Cardiac septum (tissue), 1 donor: ENCODE measurements at regions not wholly inside any gene's neighbourhood (a gene's known extent, or its start where the extent isn't known, plus 50 kb on each side); places are given as distances from the start of the nearest gene placed in this dataset.

ENCODE experiments used
- DNase-seq: peaks from one replicate; pipeline ENCODE4 v3.0.0-alpha.2; 2020; ENCODE audit warnings: low spot score
- intact Hi-C: fragments of 100-400 bp; cut with DNase I; formaldehyde crosslinking; loops from one replicate; pipeline ENCODE4 v1.14.0; 2022
- donor health status: DM: no; HTN: no; CAD: no.

DNA sequence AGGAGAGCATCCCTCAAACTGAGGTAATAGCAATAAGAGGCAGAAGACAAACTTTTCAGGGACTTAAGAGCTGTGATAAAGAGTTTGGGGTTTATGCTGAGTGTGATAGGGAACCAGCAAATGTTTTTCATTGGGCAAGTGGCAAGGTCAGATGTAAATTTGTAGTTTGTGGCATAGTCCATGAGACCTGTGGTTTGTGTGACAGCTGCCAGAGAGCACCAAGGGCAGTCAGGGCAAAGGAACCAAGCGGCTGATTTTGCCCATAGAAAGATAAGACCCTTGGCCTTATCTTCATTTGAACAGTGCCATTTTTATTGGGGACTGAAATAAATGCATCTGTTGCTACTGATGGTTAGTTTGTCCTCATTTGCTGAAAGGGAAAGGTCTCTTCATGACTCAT, 220.3 kb downstream of the LRRN1 start:
- intact Hi-C loops: no loop called here
- DNase-seq: no peak

DNA sequence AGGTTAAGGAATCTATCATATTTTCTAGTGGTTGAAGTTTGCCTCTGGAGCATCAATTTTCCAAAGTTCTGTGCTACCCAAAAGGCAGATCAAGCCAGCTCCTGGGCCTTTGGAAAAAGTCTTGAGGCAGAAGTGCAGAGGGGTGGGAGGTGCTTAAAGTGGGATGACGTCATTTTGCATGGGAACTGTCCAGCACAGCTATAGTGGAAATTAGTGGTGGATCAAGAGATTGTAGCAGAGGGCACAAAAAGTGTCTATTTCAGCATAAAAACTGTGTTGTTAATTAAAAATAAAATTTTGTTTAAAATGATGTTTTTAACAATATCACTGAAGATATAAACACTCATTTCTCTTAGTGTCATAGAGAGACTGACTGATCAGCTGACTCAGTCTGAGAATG, 221.9 kb downstream of the LRRN1 start:
- intact Hi-C loops: no loop called here
- DNase-seq: no peak

DNA sequence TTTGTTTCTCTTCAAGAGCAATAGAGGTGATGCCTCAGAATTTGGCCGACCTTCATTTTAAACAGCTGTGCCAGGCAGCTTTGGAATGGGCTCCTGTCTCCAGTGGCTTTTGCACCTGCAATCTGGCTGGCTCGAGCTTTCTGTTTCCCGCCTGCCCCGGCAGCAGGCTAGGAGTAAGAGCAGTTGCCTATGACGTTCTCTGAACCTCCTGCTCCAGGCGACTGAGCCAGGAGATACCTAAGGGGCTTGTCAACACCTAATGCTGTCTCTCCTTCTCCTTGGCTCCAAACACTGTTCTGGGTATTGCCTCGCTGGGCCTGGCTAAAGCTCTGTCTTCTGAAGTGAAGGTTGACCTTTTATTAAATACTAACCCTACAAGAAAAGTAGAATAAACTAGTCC, 229.9 kb downstream of the LRRN1 start:
- DNase-seq: no peak
- intact Hi-C loops: no loop called here

DNA sequence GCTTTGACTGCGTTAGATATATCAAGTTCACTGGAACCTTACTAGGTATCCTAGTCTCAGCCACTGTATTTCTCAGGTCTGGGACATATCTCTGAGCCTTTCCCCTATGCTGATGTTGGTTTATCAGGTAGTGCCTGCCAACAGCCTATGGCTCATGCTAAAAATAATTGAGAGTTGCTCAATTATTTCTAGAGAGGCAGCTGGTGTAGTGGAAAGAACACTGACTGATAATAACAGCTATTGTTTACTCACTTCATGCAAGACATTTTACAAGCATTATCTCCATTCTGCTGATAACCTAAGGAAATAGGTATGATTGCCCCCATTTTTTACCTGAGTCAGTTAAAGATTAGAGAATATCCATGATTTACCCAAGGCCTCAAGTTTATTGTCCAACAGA, 231.4 kb downstream of the LRRN1 start:
- no peak for DNase-seq
- intact Hi-C loops: no loop called here

DNA sequence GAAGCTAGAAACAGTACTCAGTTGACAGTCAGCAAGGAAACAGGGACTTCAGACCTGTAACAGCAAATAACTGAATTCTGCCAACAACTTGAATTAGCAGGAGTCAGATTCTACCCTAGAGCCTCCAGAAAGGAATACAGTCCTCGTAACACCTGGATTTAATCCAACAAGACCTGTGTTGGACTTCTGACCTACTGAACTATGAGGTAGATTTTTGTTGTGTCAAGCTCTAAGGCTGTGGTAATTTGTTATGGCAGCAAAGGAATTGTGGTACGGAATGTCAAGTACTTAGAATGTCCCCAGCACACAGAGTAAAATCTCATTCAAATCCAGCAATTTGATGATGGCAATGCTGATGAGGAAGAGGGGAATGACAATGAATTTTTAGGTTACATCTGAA, 234.1 kb downstream of the LRRN1 start:
- intact Hi-C loops: no loop called here

DNA sequence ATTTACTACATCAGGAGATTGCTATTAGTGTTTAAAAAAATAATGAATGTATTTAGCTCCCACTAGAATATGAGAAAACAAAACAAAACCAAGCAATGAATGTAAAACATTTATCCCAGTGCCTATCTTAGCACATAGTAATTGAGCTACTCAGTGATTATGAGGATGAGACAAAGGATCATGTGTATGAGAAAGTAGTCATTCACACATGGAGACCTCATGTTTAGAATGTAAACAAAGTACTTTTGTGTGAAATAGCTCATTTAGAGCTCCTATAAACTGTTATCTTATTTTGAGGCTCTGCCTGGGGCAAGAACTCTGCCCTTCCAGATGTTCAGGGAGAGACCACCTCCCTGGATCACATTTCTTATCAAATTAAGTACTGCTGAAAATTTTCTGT, 236.8 kb downstream of the LRRN1 start:
- intact Hi-C loops: no loop called here

More for the DNA sequence above, 234.1 kb downstream of the LRRN1 start:
- no peak for DNase-seq

DNA sequence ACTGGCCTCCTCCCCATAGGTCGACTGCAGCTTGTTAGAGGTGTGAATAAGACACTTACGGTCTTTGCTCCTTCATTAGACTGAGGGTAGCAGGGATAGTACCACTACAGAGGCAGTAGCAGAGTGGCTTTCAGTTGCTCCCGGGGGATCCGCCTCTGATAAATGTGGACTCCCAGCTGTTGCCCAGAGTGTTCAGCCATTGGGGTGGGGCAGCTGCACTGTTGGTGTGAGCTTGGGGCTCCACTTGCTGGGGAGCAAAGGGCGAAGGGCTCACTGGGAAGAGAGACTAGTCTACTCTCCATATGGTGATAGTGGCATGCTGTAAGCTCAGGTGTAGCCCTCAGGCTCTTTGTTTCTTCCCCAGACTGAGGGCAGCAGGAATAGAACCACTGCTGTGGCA, 239.1 kb downstream of the LRRN1 start:
- no peak for DNase-seq
- intact Hi-C loops: no loop called here

More for the DNA sequence above, 236.8 kb downstream of the LRRN1 start:
- no peak for DNase-seq

DNA sequence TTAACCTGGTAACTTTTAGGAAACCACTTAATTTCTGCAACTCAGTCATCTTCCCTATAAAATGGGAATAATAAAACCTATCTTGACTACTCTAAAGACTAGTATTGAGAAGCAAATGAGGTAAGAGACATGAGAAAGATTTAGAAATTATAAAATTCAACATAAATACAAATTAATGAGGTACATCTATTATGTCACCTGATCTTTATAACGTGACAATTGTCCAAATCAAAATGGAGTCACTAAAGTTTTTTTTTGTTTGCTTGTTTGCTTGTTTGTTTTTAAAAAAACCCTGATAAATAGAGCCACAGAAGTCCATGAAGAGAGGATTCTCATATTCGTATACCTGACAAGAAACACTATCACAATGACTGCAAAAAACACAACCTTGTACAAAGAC, 242.8 kb downstream of the LRRN1 start:
- intact Hi-C loops: no loop called here
- no peak for DNase-seq

DNA sequence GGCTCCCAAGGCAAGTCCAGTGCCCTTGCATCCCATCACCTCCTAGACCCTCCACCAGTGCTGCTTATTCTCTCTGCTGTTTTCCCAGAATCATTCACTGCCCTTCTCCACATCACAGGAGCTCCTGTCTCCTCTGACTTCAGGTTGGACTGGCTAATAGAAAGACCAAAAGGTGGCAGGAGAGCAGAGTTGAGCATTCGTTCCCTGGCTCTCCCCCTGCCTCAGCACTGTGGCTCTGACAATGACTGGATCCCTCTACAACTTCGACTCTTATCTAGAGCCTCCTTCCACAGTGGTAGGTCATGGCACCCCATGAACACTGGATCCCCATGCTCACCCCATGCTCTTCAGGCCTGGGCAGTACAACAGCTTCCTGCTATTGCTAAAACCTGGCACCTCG, 243.6 kb downstream of the LRRN1 start:
- DNase-seq: no peak
- intact Hi-C loops: no loop called here

DNA sequence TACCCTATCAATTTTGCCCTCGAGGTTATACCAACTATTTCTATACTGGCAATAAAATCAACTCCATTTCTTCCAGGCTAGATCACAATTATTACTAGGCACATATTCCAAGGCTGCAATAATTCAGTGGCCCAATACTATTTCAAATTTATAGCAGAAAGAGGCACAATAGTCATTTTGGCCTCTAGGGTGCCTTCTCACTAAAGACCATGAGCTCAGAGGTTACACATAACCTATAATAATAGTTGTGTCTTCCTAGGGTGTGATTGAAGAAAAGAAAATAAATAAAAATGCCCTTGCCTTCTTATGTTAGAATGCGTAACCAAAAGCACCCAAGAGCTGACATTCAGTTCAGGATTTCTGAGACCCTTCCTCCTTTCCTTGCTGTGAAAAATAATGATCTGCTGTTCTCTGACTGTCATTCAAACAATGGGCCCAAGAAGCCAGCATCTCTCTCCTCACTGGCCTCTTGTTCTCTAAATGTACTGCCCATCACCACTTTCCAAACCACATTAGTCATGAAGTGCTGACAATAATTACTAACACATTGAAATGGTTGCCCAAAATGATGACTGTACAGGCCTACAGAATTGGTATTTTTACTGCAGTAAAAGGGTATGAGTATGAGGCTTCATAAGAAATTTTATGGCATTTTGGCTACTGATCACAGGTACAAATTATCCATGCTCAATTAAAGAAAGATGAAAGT, 244.8 kb downstream of the LRRN1 start:
- intact Hi-C loops: no loop called here
- no peak for DNase-seq

DNA sequence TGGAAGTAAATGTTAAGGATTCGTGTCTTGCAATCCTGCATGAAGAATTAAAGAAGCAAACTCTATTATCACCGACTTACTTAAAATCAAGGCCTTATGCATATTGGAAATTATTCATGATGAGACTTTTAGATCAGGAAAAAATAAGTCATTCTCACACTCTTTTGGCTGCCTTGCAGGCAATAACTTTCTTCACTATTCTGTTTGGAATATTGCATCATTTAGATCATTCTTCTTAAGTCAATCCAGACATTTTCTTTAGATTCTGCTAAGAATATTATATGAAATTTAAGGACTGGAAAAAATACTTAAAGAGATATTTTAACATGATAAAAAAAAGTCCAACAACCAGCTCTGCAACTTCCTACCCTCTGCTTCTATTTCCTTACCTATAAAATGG, 245.4 kb downstream of the LRRN1 start:
- DNase-seq: no peak
- intact Hi-C loops: no loop called here

DNA sequence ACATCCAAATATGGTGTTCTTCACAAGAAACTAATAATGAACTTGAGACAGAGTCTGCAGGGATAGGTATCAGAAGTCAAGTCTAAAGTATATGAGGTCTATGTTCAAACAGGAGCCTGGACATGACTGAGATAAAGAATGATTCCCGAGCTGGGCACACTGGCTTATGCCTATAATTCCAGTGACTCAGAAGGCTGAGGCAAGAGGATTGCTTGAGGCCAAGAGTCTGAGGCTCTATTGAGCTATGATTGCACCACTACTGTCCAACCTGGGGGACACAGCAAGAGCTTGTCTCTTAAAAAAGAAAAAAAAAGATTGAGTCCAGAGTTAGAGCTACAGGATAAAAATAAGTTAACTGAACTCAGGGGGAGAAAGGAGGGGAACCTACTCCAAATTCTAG, 246.5 kb downstream of the LRRN1 start:
- no peak for DNase-seq

DNA sequence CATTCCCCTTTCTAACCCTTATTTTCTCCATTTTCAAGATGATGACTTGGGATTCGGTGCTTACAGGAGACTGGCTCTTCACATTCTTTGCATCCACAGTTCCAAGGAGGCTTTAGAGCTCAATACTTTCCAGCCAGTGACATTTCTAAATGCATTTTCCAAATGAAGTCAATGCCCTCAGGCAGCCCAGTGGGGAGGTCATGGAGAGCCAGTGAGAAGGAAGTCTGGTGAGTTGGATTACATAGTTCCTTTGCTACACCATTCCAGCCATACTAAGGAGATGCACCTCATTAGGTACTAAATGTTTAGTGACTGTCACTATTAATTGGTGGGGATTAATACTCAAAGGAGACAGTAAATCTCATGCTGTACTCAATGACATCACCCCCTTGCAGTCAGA, 248.1 kb downstream of the LRRN1 start:
- intact Hi-C loops: no loop called here
- DNase-seq: no peak

More for the DNA sequence above, 246.5 kb downstream of the LRRN1 start:
- intact Hi-C loops: no loop called here

DNA sequence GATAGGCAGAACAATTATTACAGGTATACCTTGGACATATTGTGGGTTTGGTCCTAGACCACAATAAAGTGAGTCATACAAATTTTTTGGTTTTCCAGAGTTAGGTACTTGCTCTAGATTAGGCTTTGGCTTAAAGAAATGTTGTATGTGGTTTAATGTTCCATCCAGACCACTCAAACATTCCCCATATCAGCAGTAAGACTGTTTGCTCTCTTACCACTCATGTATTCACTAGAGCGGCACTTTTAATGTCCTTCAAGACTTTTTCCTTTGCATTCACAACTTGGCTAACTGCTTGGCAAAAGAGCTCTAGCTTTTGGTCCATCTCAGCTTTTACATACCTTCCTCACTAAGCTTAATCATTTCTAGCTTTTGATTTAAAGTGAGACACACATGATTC, 250.5 kb upstream of the SETMAR start:
- intact Hi-C loops: no loop called here

DNA sequence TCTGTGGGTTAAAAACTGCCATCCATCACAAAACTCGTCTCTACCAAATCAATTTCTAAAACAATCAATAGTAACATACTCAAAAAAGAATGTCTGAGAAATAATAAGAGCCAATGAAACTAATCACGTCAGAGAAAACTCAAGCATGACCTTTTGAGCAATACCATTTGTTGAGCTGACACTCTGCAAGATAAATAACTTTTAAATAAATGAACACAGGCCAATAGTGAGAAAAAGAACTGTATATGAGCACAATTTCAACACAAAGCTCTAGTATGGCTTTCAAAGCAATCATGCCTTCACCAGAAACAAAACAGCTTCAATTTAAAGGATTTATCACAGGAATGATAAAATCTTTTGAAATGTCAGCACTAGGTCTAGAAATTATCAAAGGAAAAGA, 249.2 kb upstream of the SETMAR start:
- DNase-seq: no peak
- intact Hi-C loops: no loop called here

More for the DNA sequence above, 250.5 kb upstream of the SETMAR start:
- no peak for DNase-seq

DNA sequence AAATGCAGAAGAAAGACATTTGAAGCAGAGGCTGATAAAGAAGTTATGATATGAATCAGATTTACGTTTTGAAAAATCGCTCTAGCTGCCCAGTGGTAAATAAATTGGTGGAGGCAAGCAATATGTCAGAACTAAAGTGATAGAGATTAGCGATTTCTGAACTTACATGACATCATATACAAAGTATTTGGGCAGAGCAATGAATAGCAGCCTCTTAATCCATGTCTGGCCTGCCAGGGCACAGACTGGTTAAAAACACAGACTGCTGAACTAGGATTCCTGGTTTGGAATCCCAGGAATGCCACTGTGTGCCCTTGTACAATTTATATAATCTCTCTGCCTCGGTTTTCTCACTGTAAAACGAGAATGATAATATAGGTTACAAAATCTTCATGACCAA, 243.1 kb upstream of the SETMAR start:
- intact Hi-C loops: no loop called here

DNA sequence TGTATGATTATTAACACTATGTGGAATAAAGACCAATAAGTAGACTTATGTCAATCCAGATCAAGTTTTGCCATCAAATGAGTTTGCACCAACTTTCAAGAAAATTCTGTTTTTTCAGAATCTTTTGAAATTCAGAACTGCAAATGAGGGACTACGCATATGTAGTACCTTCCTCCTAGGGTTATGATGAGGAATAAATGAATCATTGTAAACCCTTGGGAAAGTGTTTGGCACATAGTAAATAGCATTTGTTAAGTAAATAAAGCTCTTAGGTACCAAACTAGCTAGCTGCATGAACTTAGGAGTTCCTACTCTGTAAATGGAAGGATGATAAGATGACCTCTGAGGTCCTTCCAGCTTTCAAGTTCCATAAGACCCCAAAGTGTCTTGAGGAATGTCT, 242.6 kb upstream of the SETMAR start:
- DNase-seq: no peak
- intact Hi-C loops: no loop called here

More for the DNA sequence above, 243.1 kb upstream of the SETMAR start:
- DNase-seq: no peak

DNA sequence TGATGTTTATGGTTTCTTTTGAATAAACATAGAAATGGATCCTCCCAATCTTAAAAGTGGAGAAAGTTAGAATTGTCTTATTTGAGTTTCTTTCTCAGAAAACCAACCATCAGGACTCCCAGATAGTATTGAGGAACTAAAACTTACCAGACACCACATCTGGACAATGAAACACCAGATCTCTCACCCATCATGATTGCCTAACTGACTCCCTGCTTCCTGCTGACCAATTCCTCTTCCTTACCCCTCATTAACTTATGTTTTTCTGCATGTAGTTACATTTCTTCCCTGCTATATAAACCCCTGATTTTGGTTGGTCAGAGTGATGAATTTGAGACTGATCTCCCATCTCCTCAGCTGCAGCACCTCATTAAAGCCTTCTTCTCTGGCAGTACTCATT, 242.0 kb upstream of the SETMAR start:
- intact Hi-C loops: no loop called here
- no peak for DNase-seq

DNA sequence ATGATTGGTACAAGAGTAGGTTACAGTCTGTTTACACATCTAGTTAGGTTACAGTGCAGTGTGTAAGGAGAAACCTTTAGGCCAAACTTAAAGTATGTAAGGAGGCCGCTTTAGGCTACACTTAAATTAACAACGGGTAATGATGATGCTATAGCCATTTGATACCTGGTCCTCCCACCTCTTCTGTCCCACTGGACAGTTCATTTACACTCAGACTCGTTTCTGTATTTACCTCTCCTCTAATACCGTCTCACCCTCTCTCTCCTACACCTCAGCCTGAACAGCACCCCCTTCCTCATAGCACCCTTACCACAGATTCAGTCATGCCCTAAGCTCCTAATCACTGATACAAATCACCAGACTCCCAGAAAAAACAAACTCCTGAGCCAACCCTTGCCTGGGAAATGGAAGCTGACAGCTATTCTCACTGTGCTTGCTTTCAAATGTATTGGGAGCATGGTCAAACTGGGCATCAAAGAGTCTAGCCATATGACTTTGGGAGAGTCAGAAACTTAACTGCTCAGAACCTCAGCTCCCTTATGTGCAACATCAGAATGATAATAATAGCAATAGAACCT, 241.3 kb upstream of the SETMAR start:
- no peak for DNase-seq
- intact Hi-C loops: no loop called here

DNA sequence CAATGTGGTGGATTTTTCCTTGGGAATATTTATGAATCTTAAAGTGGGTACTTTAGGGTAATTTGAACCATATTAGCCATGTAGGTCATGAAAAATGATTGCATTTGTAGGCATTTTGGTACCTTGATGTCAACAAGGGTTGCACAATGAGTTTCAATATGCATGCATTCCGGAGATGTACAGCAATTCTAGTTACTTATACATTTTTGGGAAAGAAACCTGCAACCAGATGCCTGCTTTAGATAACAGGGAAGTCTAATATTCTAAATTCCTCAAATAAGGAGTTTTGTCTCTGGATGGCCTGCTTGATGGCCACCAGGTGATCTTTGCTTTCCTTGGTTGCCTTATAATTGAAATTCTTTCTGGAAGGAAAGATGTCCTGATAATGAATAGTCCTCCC, 240.5 kb upstream of the SETMAR start:
- intact Hi-C loops: no loop called here
- no peak for DNase-seq

DNA sequence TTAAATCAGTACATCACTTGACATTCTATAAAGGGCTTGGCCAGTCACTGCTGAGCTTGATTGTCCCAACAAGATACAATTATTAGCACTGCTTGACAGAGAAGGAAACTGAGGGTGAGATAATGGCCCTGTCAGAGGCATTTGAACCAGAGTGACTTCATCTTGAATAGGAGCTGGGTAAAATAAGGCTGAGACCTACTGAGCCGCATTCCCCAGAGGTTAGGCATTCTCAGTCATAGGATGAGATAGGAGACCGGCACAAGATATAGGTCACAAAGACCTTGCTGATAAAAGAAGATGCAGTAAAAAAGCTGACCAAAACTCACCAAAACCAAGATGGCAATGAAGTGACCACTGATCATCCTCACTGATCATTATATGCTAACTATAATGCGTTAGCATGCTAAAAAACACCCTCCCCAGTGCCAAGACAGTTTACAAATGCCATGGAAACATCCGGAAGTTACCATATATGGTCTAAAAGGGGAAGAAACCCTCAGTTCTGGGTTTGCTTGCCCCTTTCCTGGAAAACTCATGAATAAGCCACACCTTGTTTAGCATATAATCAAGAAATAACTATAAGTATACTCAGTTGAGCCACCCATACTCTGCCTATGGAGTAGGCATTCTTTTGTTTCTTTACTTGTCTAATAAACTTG, 239.1 kb upstream of the SETMAR start:
- no peak for DNase-seq
- intact Hi-C loops: no loop called here
